Retinal pigment epithelial cell (primary cell): ENCODE measurements at regions not wholly inside any gene's neighbourhood (a gene's known extent, or its start where the extent isn't known, plus 50 kb on each side); places are given as distances from the start of the nearest gene placed in this dataset.

Experiments used
- DNase-seq: peaks from one replicate; pipeline ENCODE4 v3.0.0-alpha.2; 2010; ENCODE audit warnings: low read depth
- H3K4me3 ChIP-seq: 2 replicates; pipeline ENCODE4 v1.5.1; 2011; ENCODE audit warnings: mild to moderate bottlenecking, low read length, control low read depth, moderate library complexity
- CTCF ChIP-seq: conservative IDR thresholded peaks from 2 replicates; pipeline ENCODE4 v1.5.1; 2011; ENCODE audit warnings: low read depth, low read length, control low read depth, inconsistent platforms

GRCh38 chr13:90415902-90416301, 931.6 kb upstream of the MIR17HG start:
- DNase-seq = no peak
- H3K4me3 ChIP-seq = no peak overlapping the region
- no peak for TF ChIP-seq CTCF

- H3K4me3 ChIP-seq = no peak overlapping the region
- no peak for TF ChIP-seq CTCF
- DNase-seq = no peak
These were observed 931.0 kb upstream of the MIR17HG start for GRCh38 chr13:90416519-90416918.

- DNase-seq = peak; percentile 19
- H3K4me3 ChIP-seq = no peak overlapping the region
- TF ChIP-seq CTCF = no peak
These were observed 930.5 kb upstream of the MIR17HG start for GRCh38 chr13:90416938-90417337.

- H3K4me3 ChIP-seq = no peak overlapping the region
- no peak for TF ChIP-seq CTCF
- no peak for DNase-seq
These were observed 926.8 kb upstream of the MIR17HG start for GRCh38 chr13:90420683-90421082.

- no peak overlapping the region for H3K4me3 ChIP-seq
- DNase-seq = no peak
- TF ChIP-seq CTCF = no peak
These were observed 919.9 kb upstream of the MIR17HG start for GRCh38 chr13:90427322-90428272.

- TF ChIP-seq CTCF = no peak
- H3K4me3 ChIP-seq = no peak overlapping the region
- no peak for DNase-seq
These were observed 918.8 kb upstream of the MIR17HG start for GRCh38 chr13:90428522-90429210.
